T-helper 2 cell treated with Interferon-gamma antibody and Interleukin-4, amounts not matched to agents 5 μg/mL and 100 μg/mL, for 36 hours (primary cell): ENCODE measurements at regions not wholly inside any gene's neighbourhood (a gene's known extent, or its start where the extent isn't known, plus 50 kb on each side); places are given as distances from the start of the nearest gene placed in this dataset.

Source experiments
- DNase-seq: peaks from one replicate; pipeline ENCODE4 v3.0.0; 2021; ENCODE audit warnings: low spot score
- H3K27ac Mint-ChIP-seq: one replicate; pipeline ENCODE4 v1.8.0; 2021; ENCODE audit warnings: mild to moderate bottlenecking, mixed read lengths
- H3K27me3 Mint-ChIP-seq: one replicate; pipeline ENCODE4 v1.8.0; 2021; ENCODE audit warnings: low read depth, mixed read lengths
- H3K36me3 Mint-ChIP-seq: one replicate; pipeline ENCODE4 v1.8.0; 2021; ENCODE audit warnings: low read depth, mixed read lengths
- H3K4me1 Mint-ChIP-seq: one replicate; pipeline ENCODE4 v1.8.0; 2021; ENCODE audit warnings: low read depth, mixed read lengths
- H3K4me3 Mint-ChIP-seq: one replicate; pipeline ENCODE4 v1.8.0; 2022; ENCODE audit warnings: mild to moderate bottlenecking, moderate library complexity, mixed read lengths
- H3K9me3 Mint-ChIP-seq: one replicate; pipeline ENCODE4 v1.8.0; 2021; ENCODE audit warnings: mixed read lengths

GRCh38 chr6:165042912-165043311, 266.5 kb downstream of the C6orf118 start:
- no peaks in the 10 kb centered on the region for H3K36me3 Mint-ChIP-seq
- H3K27ac Mint-ChIP-seq: no peak overlapping the region
- H3K27me3 Mint-ChIP-seq: no peaks in the 10 kb centered on the region
- H3K4me1 Mint-ChIP-seq: no peaks in the 10 kb centered on the region
- peaks cover 35% of the 10 kb centered on the region for H3K9me3 Mint-ChIP-seq
- no peak for DNase-seq
- H3K4me3 Mint-ChIP-seq: no peak overlapping the region

- Mint-ChIP-seq H3K36me3 (no peaks in the 10 kb centered on the region), H3K27ac (no peak overlapping the region), H3K4me1 (no peaks in the 10 kb centered on the region), H3K27me3 (no peaks in the 10 kb centered on the region), H3K9me3 (peaks cover 36% of the 10 kb centered on the region), H3K4me3 (no peak overlapping the region)
- no peak for DNase-seq
Measured at GRCh38 chr6:165040440-165040839, 269.0 kb downstream of the C6orf118 start.

- H3K36me3 Mint-ChIP-seq: no peaks in the 10 kb centered on the region
- H3K27ac Mint-ChIP-seq: no peak overlapping the region
- no peaks in the 10 kb centered on the region for H3K4me1 Mint-ChIP-seq
- no peak for DNase-seq
- no peaks in the 10 kb centered on the region for H3K27me3 Mint-ChIP-seq
- no peak overlapping the region for H3K4me3 Mint-ChIP-seq
- peaks cover 26% of the 10 kb centered on the region for H3K9me3 Mint-ChIP-seq
Measured at GRCh38 chr6:165034271-165034741, 275.1 kb downstream of the C6orf118 start.

GRCh38 chr6:165031502-165031901, 277.9 kb downstream of the C6orf118 start:
- DNase-seq: no peak
- Mint-ChIP-seq H3K27me3 (no peaks in the 10 kb centered on the region), H3K36me3 (no peaks in the 10 kb centered on the region), H3K27ac (no peak overlapping the region), H3K4me1 (no peaks in the 10 kb centered on the region), H3K9me3 (peaks cover 16% of the 10 kb centered on the region), H3K4me3 (no peak overlapping the region)

GRCh38 chr6:165025040-165025439, 284.4 kb downstream of the C6orf118 start:
- DNase-seq: no peak
- Mint-ChIP-seq H3K36me3 (no peaks in the 10 kb centered on the region), H3K9me3 (peaks cover 14% of the 10 kb centered on the region), H3K27ac (no peak overlapping the region), H3K4me3 (no peak overlapping the region), H3K27me3 (no peaks in the 10 kb centered on the region), H3K4me1 (no peaks in the 10 kb centered on the region)

- Mint-ChIP-seq H3K4me1 (no peaks in the 10 kb centered on the region), H3K27ac (no peak overlapping the region), H3K9me3 (peaks cover 19% of the 10 kb centered on the region), H3K4me3 (no peak overlapping the region), H3K36me3 (no peaks in the 10 kb centered on the region), H3K27me3 (no peaks in the 10 kb centered on the region)
- DNase-seq: no peak
Measured at GRCh38 chr6:165019681-165020080, 289.7 kb downstream of the C6orf118 start.

- no peaks in the 10 kb centered on the region for H3K4me1 Mint-ChIP-seq
- no peaks in the 10 kb centered on the region for H3K36me3 Mint-ChIP-seq
- H3K27ac Mint-ChIP-seq: no peak overlapping the region
- DNase-seq: no peak
- H3K27me3 Mint-ChIP-seq: no peaks in the 10 kb centered on the region
- no peak overlapping the region for H3K4me3 Mint-ChIP-seq
- peaks cover 20% of the 10 kb centered on the region for H3K9me3 Mint-ChIP-seq
Measured at GRCh38 chr6:165015676-165016075, 293.7 kb downstream of the C6orf118 start.

GRCh38 chr6:165013701-165014100, 295.7 kb downstream of the C6orf118 start:
- H3K4me3 Mint-ChIP-seq: no peak overlapping the region
- H3K9me3 Mint-ChIP-seq: peaks cover 28% of the 10 kb centered on the region
- H3K27ac Mint-ChIP-seq: no peak overlapping the region
- no peaks in the 10 kb centered on the region for H3K27me3 Mint-ChIP-seq
- no peaks in the 10 kb centered on the region for H3K4me1 Mint-ChIP-seq
- H3K36me3 Mint-ChIP-seq: no peaks in the 10 kb centered on the region
- no peak for DNase-seq

- Mint-ChIP-seq H3K4me1 (no peaks in the 10 kb centered on the region), H3K4me3 (no peak overlapping the region), H3K27me3 (no peaks in the 10 kb centered on the region), H3K9me3 (peaks cover 28% of the 10 kb centered on the region), H3K27ac (no peak overlapping the region), H3K36me3 (no peaks in the 10 kb centered on the region)
- no peak for DNase-seq
Measured at GRCh38 chr6:165012183-165012582, 297.2 kb downstream of the C6orf118 start.

GRCh38 chr6:165010556-165011535, 298.6 kb downstream of the C6orf118 start:
- Mint-ChIP-seq H3K4me3 (no peak overlapping the region), H3K9me3 (peaks cover 24% of the 10 kb centered on the region), H3K27me3 (no peaks in the 10 kb centered on the region), H3K36me3 (no peaks in the 10 kb centered on the region), H3K27ac (no peak overlapping the region), H3K4me1 (no peaks in the 10 kb centered on the region)
- DNase-seq: no peak

GRCh38 chr6:165008971-165009370, 300.4 kb downstream of the C6orf118 start:
- no peak overlapping the region for H3K4me3 Mint-ChIP-seq
- H3K4me1 Mint-ChIP-seq: no peaks in the 10 kb centered on the region
- no peak overlapping the region for H3K27ac Mint-ChIP-seq
- H3K36me3 Mint-ChIP-seq: no peaks in the 10 kb centered on the region
- DNase-seq: no peak
- H3K27me3 Mint-ChIP-seq: no peaks in the 10 kb centered on the region
- peaks cover 25% of the 10 kb centered on the region for H3K9me3 Mint-ChIP-seq

- Mint-ChIP-seq H3K4me1 (no peaks in the 10 kb centered on the region), H3K27me3 (no peaks in the 10 kb centered on the region), H3K27ac (no peak overlapping the region), H3K36me3 (no peaks in the 10 kb centered on the region), H3K4me3 (no peak overlapping the region), H3K9me3 (peaks cover 24% of the 10 kb centered on the region)
- DNase-seq: no peak
Measured at GRCh38 chr6:165002866-165003265, 306.5 kb downstream of the C6orf118 start.

- Mint-ChIP-seq H3K27ac (no peak overlapping the region), H3K36me3 (no peaks in the 10 kb centered on the region), H3K27me3 (no peaks in the 10 kb centered on the region), H3K4me3 (no peak overlapping the region), H3K4me1 (no peaks in the 10 kb centered on the region), H3K9me3 (peaks cover 22% of the 10 kb centered on the region)
- DNase-seq: no peak
Measured at GRCh38 chr6:165002358-165002757, 307.0 kb downstream of the C6orf118 start.

- no peaks in the 10 kb centered on the region for H3K4me1 Mint-ChIP-seq
- H3K27ac Mint-ChIP-seq: no peak overlapping the region
- H3K9me3 Mint-ChIP-seq: peaks cover 24% of the 10 kb centered on the region
- H3K4me3 Mint-ChIP-seq: no peak overlapping the region
- no peaks in the 10 kb centered on the region for H3K27me3 Mint-ChIP-seq
- DNase-seq: no peak
- no peaks in the 10 kb centered on the region for H3K36me3 Mint-ChIP-seq
Measured at GRCh38 chr6:165001502-165002157, 307.8 kb downstream of the C6orf118 start.
